ENCODE measurements at regions not wholly inside any gene's neighbourhood (a gene's known extent, or its start where the extent isn't known, plus 50 kb on each side); places are given as distances from the start of the nearest gene placed in this dataset.

- DNase-seq = no peak
These were observed 246.6 kb upstream of the NCKAP5 start for GRCh38 chr2:133814890-133815289.

- DNase-seq = no peak
These were observed 247.8 kb upstream of the NCKAP5 start for GRCh38 chr2:133816037-133816436.

GRCh38 chr2:133817680-133818566 is 249.7 kb upstream of the NCKAP5 start:
- no peak for DNase-seq

GRCh38 chr2:133818661-133819060 is 250.4 kb upstream of the NCKAP5 start:
- DNase-seq = no peak

- no peak for DNase-seq
These were observed 251.6 kb upstream of the NCKAP5 start for GRCh38 chr2:133819906-133820305.

GRCh38 chr2:133821107-133821760 is 253.0 kb upstream of the NCKAP5 start:
- DNase-seq = no peak

GRCh38 chr2:133822517-133823225 is 254.4 kb upstream of the NCKAP5 start:
- no peak for DNase-seq

- DNase-seq = no peak
These were observed 254.9 kb upstream of the NCKAP5 start for GRCh38 chr2:133823226-133823550.

- no peak for DNase-seq
These were observed 256.6 kb upstream of the NCKAP5 start for GRCh38 chr2:133824869-133825268.

GRCh38 chr2:133825778-133826177 is 257.5 kb upstream of the NCKAP5 start:
- no peak for DNase-seq

- DNase-seq = no peak
These were observed 260.6 kb upstream of the NCKAP5 start for GRCh38 chr2:133828913-133829312.

GRCh38 chr2:133829450-133830020 is 261.3 kb upstream of the NCKAP5 start:
- DNase-seq = no peak

- DNase-seq = no peak
These were observed 265.5 kb upstream of the NCKAP5 start for GRCh38 chr2:133833746-133834145.

- DNase-seq = no peak
These were observed 267.8 kb upstream of the NCKAP5 start for GRCh38 chr2:133835821-133836619.

- DNase-seq = no peak
These were observed 268.6 kb upstream of the NCKAP5 start for GRCh38 chr2:133836691-133837345.

- no peak for DNase-seq
These were observed 269.3 kb upstream of the NCKAP5 start for GRCh38 chr2:133837441-133838094.

- no peak for DNase-seq
These were observed 270.5 kb upstream of the NCKAP5 start for GRCh38 chr2:133838642-133839365.

- DNase-seq = no peak
These were observed 271.4 kb upstream of the NCKAP5 start for GRCh38 chr2:133839677-133840076.

- DNase-seq = no peak
These were observed 272.5 kb upstream of the NCKAP5 start for GRCh38 chr2:133840761-133841160.

- DNase-seq = no peak
These were observed 273.6 kb upstream of the NCKAP5 start for GRCh38 chr2:133841900-133842299.

- no peak for DNase-seq
These were observed 274.2 kb upstream of the NCKAP5 start for GRCh38 chr2:133842446-133842845.

Measured in activated T-cell treated with anti-CD3 and anti-CD28 coated beads, Interleukin-2, amount 50 U/mL, for 1 hour (primary cell).